ENCODE measurements at regions not wholly inside any gene's neighbourhood (a gene's known extent, or its start where the extent isn't known, plus 50 kb on each side); places are given as distances from the start of the nearest gene placed in this dataset.

- H3K14ac ChIP-seq (ENCODE audit: insufficient read depth, low read length) = no peak overlapping the region
- no peak overlapping the region for H2BK120ac ChIP-seq (ENCODE audit: low read depth, low read length, poor library complexity, severe bottlenecking)
- no peak overlapping the region for H3K23ac ChIP-seq (ENCODE audit: insufficient read length, low read depth, low read length)
- no peak overlapping the region for H2BK20ac ChIP-seq (ENCODE audit: low read depth, low read length, poor library complexity, severe bottlenecking)
- H3T11ph ChIP-seq (ENCODE audit: low read length) = no peak overlapping the region
- H3K9me3 ChIP-seq (ENCODE audit: control insufficient read depth, low read depth, low read length) = no peaks in the 10 kb centered on the region
- no peak overlapping the region for H3K27ac Mint-ChIP-seq
- no peaks in the 10 kb centered on the region for H3K4me1 Mint-ChIP-seq
- TF ChIP-seq, protein P1, sequence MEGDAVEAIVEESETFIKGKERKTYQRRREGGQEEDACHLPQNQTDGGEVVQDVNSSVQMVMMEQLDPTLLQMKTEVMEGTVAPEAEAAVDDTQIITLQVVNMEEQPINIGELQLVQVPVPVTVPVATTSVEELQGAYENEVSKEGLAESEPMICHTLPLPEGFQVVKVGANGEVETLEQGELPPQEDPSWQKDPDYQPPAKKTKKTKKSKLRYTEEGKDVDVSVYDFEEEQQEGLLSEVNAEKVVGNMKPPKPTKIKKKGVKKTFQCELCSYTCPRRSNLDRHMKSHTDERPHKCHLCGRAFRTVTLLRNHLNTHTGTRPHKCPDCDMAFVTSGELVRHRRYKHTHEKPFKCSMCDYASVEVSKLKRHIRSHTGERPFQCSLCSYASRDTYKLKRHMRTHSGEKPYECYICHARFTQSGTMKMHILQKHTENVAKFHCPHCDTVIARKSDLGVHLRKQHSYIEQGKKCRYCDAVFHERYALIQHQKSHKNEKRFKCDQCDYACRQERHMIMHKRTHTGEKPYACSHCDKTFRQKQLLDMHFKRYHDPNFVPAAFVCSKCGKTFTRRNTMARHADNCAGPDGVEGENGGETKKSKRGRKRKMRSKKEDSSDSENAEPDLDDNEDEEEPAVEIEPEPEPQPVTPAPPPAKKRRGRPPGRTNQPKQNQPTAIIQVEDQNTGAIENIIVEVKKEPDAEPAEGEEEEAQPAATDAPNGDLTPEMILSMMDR (conservative IDR thresholded peaks at IDR 0.05) = no peak
- H3K4ac ChIP-seq (ENCODE audit: low read depth, low read length) = no peak overlapping the region
- no peak overlapping the region for H3K18ac ChIP-seq (ENCODE audit: insufficient read length, low read depth, low read length)
- no peaks in the 10 kb centered on the region for H3K79me1 ChIP-seq (ENCODE audit: insufficient read depth, low read depth, low read length, poor library complexity, severe bottlenecking)
- no peaks in the 10 kb centered on the region for H3K23me2 ChIP-seq (ENCODE audit: insufficient read length, low read depth, low read length, poor library complexity, severe bottlenecking)
- H4K20me1 ChIP-seq (ENCODE audit: control insufficient read depth, insufficient read depth, insufficient read length) = no peaks in the 10 kb centered on the region
- H3K56ac ChIP-seq (ENCODE audit: insufficient read length, low read depth, low read length) = no peak overlapping the region
- no peak overlapping the region for H4K5ac ChIP-seq (ENCODE audit: insufficient read length, low read depth, low read length)
- no peak for DNase-seq
- H3K27ac ChIP-seq (ENCODE audit: insufficient read length, low read depth, low read length) = no peak overlapping the region
- no peak overlapping the region for H3K4me3 Mint-ChIP-seq
- no peaks in the 10 kb centered on the region for H3K9me3 Mint-ChIP-seq
- H3K27me3 ChIP-seq (ENCODE audit: insufficient read depth, low read length) = no peaks in the 10 kb centered on the region
- H3K4me1 ChIP-seq (ENCODE audit: insufficient read depth, low read length) = no peaks in the 10 kb centered on the region
- no peak overlapping the region for H2AFZ ChIP-seq (ENCODE audit: low read length)
- H2BK12ac ChIP-seq (ENCODE audit: insufficient read length, low read depth, low read length) = no peak overlapping the region
- H3K36me3 Mint-ChIP-seq (ENCODE audit: insufficient read depth in 1 of 3, low read depth in 3 of 3) = no peaks in the 10 kb centered on the region
- H2BK15ac ChIP-seq (ENCODE audit: low read depth, low read length) = no peak overlapping the region
- H4K91ac ChIP-seq (ENCODE audit: insufficient read length, low read depth, low read length) = no peak overlapping the region
- H3K79me2 ChIP-seq (ENCODE audit: insufficient read depth, low read length) = no peaks in the 10 kb centered on the region; the same call in 1 of the 2 replicates
- H3K27me3 Mint-ChIP-seq (ENCODE audit: low read depth) = peaks cover 31% of the 10 kb centered on the region
- no peak overlapping the region for H4K8ac ChIP-seq (replicated peaks; ENCODE audit: insufficient read length, low read depth, low read length)
- no CpG with 5 or more reads among the region's 2 CpGs for WGBS (ENCODE audit: extremely low coverage, insufficient read length, low lambda C conversion rate)
- H3K4me2 ChIP-seq (ENCODE audit: insufficient read depth, insufficient read length, low read length) = no peak overlapping the region
- no peak overlapping the region for H3K9ac ChIP-seq (ENCODE audit: extremely low read depth, insufficient read length, low read length)
- no peak overlapping the region for H2AK5ac ChIP-seq (ENCODE audit: insufficient read length, low read length)
- H2BK5ac ChIP-seq (ENCODE audit: insufficient read length, low read length) = no peak overlapping the region
Observed at GRCh38 chr1:37147392-37147831, 113.1 kb upstream of the GRIK3 start.

All from H9 (cell line).